ENCODE measurements at regions not wholly inside any gene's neighbourhood (a gene's known extent, or its start where the extent isn't known, plus 50 kb on each side); places are given as distances from the start of the nearest gene placed in this dataset.

- TF ChIP-seq ATF6 (CRISPR knock-in tag; IDR thresholded peaks at IDR 0.05), result no peak
- no peak for TF ChIP-seq HOMEZ (CRISPR knock-in tag; IDR thresholded peaks at IDR 0.05)
- TF ChIP-seq ZNF140 (CRISPR knock-in tag; IDR thresholded peaks at IDR 0.05), result no peak
- TF ChIP-seq ZNF212 (CRISPR knock-in tag; IDR thresholded peaks at IDR 0.05), result no peak
- no peak for TF ChIP-seq TFE3 (CRISPR knock-in tag; IDR thresholded peaks at IDR 0.05)
- TF ChIP-seq EZH2 (IDR thresholded peaks at IDR 0.05; ENCODE audit: borderline replicate concordance, low read depth, low read length), result no peak
- no peak for TF ChIP-seq CCAR2 (IDR thresholded peaks at IDR 0.05; ENCODE audit: low read depth, low read length)
- TF ChIP-seq JUNB (CRISPR knock-in tag; conservative IDR thresholded peaks at IDR 0.05), result no peak
- TF ChIP-seq KAT7 (CRISPR knock-in tag; IDR thresholded peaks at IDR 0.05; ENCODE audit: borderline replicate concordance), result no peak
- no peak for TF ChIP-seq FOS (IDR thresholded peaks at IDR 0.05; ENCODE audit: extremely low read depth, insufficient read length)
- TF ChIP-seq BRF2 (IDR thresholded peaks at IDR 0.05; ENCODE audit: borderline replicate concordance, insufficient read depth, insufficient read length), result no peak
- no peak; the same call in 1 of the 2 replicates for TF ChIP-seq ZC3H4 (CRISPR knock-in tag; IDR thresholded peaks at IDR 0.05; ENCODE audit: borderline replicate concordance)
- TF ChIP-seq ZNF311 (CRISPR knock-in tag; IDR thresholded peaks at IDR 0.05), result no peak
- no peak for TF ChIP-seq ZNF449 (CRISPR knock-in tag; IDR thresholded peaks at IDR 0.05)
- no peak; a peak in 1 of 4 replicates for TF ChIP-seq NRF1 (conservative IDR thresholded peaks at IDR 0.05 in 1 of 2, IDR thresholded peaks at IDR 0.05 in 1 of 2)
- TF ChIP-seq ZNF785 (CRISPR knock-in tag; IDR thresholded peaks at IDR 0.05), result no peak
Measured at GRCh38 chr5:134466241-134467069, 54.8 kb upstream of the CDKN2AIPNL start (continued).

Measured in K562 (cell line).